Nephron progenitor cell (in vitro differentiated cells): ENCODE measurements at regions not wholly inside any gene's neighbourhood (a gene's known extent, or its start where the extent isn't known, plus 50 kb on each side); places are given as distances from the start of the nearest gene placed in this dataset.
"Not testable (repeated sequence)": the region's sequence is repeated elsewhere in the genome, so short reads cannot be mapped to it uniquely, and the experiment has no call there.

ENCODE experiments used
- DNase-seq: peaks from one replicate; pipeline ENCODE4 v3.0.0; 2021
- H3K27ac Mint-ChIP-seq: 2 replicates; pipeline ENCODE4 v1.8.0; 2021; ENCODE audit warnings: mild to moderate bottlenecking, moderate library complexity, mixed read lengths
- H3K27me3 Mint-ChIP-seq: 2 replicates; pipeline ENCODE4 v1.8.0; 2021; ENCODE audit warnings: mild to moderate bottlenecking, low read depth, mixed read lengths; ENCODE audit not compliant: poor library complexity
- H3K36me3 Mint-ChIP-seq: 2 replicates; pipeline ENCODE4 v1.8.0; 2021; ENCODE audit warnings: low read depth, mixed read lengths
- H3K4me1 Mint-ChIP-seq: 2 replicates; pipeline ENCODE4 v1.8.0; 2021; ENCODE audit warnings: mixed read lengths
- H3K4me3 Mint-ChIP-seq: 2 replicates; pipeline ENCODE4 v1.8.0; 2021; ENCODE audit warnings: mild to moderate bottlenecking, moderate library complexity, mixed read lengths
- H3K9me3 Mint-ChIP-seq: 2 replicates; pipeline ENCODE4 v1.8.0; 2021; ENCODE audit warnings: mild to moderate bottlenecking, moderate library complexity, mixed read lengths
- TF ChIP-seq, protein P1 (sequence below): fragments of 200-600 bp; sonication (generic); IDR thresholded peaks from 2 replicates; pipeline ENCODE4 v1.5.0; 2021; ENCODE audit warnings: antibody characterized with exemption

DNA sequence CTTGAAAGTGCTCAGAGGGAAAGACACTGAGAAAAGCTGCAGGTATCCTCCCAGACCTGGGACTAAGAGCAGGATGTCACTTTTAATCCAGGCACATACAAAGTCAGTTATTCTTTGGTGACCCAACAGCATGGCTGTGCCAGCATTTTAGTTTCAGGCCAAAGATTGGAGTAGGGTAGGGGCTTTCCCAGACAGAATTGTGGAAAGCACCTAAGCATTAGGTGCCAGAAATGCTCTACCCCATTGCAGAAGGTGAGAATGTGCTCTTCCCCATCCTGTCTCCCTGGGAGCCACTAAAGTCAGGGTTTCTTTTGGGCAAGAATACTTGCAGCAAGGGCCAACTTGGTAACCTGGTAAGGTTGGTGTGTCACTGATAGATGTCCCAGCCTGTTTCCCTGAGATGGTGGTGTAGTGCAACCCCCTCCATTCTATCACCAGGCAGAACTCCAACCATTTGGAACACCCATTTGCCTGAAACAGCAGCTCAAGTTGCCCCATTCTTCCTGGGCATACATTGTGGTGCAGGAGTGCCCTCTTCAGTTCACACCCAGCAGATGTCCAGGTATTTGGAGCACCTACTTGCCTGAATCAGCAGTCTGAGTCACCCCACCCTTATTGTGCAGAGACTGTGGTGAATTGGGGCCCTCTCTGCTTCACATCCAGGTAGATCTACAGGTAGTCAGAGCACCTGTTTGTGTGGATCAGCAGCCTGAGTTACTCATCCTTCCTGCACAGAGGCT is 183.5 kb downstream of the ZC4H2 start:
- Mint-ChIP-seq H3K36me3 (no peaks in the 10 kb centered on the region), H3K27ac (no peak overlapping the region), H3K4me1 (no peaks in the 10 kb centered on the region), H3K27me3 (no peaks in the 10 kb centered on the region), H3K9me3 (peaks cover 68% of the 10 kb centered on the region), H3K4me3 (no peak overlapping the region)
- no peak for DNase-seq
- TF ChIP-seq, protein P1, sequence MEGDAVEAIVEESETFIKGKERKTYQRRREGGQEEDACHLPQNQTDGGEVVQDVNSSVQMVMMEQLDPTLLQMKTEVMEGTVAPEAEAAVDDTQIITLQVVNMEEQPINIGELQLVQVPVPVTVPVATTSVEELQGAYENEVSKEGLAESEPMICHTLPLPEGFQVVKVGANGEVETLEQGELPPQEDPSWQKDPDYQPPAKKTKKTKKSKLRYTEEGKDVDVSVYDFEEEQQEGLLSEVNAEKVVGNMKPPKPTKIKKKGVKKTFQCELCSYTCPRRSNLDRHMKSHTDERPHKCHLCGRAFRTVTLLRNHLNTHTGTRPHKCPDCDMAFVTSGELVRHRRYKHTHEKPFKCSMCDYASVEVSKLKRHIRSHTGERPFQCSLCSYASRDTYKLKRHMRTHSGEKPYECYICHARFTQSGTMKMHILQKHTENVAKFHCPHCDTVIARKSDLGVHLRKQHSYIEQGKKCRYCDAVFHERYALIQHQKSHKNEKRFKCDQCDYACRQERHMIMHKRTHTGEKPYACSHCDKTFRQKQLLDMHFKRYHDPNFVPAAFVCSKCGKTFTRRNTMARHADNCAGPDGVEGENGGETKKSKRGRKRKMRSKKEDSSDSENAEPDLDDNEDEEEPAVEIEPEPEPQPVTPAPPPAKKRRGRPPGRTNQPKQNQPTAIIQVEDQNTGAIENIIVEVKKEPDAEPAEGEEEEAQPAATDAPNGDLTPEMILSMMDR: no peak

DNA sequence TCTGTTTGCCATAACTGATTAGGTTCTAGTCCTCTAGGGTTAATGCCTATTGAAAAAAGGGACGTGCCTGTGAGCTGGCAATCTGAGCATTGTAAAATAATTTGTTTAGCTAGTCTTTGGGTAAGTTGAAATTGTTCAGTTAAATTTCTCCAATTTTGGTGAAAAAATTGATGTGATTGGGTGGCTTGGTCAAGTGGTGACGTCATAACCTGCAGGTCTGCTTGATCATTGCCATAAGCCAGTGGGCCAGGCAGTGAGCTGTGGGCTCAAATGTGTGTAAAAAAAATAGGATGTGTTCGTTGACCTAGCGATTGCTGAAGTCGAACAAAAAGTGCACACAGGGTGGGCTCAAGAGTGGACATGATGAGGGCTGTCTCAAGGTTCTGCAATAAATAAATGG is 193.3 kb downstream of the ZC4H2 start:
- no peak for DNase-seq
- TF ChIP-seq, protein P1: no peak
- H3K4me1 Mint-ChIP-seq: no peaks in the 10 kb centered on the region
- no peaks in the 10 kb centered on the region for H3K27me3 Mint-ChIP-seq
- H3K9me3 Mint-ChIP-seq: peaks cover 39% of the 10 kb centered on the region
- H3K36me3 Mint-ChIP-seq: no peaks in the 10 kb centered on the region
- H3K27ac Mint-ChIP-seq: no peak overlapping the region
- no peak overlapping the region for H3K4me3 Mint-ChIP-seq

DNA sequence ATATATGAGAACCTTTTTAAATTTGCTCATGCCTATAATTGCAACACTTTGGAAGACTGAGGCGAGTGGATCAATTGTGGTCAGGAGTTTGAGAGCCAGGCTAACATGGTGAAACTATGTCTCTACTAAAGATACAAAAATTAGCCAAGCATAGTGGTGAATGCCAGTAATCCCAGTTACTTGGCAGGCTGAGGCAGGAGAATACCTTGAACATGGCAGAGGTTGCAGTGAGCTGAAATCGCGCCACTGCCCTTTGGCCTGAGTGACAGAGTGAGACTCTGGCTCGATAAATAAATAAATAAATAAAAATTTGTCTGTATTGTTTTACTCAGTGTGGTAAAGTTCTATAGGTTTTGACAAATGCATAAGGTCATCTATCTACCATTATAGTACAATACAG is 218.2 kb downstream of the ZC4H2 start:
- H3K4me3 Mint-ChIP-seq: no peak overlapping the region
- H3K36me3 Mint-ChIP-seq: no peaks in the 10 kb centered on the region
- H3K4me1 Mint-ChIP-seq: no peaks in the 10 kb centered on the region
- TF ChIP-seq, protein P1: no peak
- peaks cover 50% of the 10 kb centered on the region for H3K9me3 Mint-ChIP-seq
- peaks cover 4% of the 10 kb centered on the region for H3K27me3 Mint-ChIP-seq
- DNase-seq: no peak
- no peak overlapping the region for H3K27ac Mint-ChIP-seq

DNA sequence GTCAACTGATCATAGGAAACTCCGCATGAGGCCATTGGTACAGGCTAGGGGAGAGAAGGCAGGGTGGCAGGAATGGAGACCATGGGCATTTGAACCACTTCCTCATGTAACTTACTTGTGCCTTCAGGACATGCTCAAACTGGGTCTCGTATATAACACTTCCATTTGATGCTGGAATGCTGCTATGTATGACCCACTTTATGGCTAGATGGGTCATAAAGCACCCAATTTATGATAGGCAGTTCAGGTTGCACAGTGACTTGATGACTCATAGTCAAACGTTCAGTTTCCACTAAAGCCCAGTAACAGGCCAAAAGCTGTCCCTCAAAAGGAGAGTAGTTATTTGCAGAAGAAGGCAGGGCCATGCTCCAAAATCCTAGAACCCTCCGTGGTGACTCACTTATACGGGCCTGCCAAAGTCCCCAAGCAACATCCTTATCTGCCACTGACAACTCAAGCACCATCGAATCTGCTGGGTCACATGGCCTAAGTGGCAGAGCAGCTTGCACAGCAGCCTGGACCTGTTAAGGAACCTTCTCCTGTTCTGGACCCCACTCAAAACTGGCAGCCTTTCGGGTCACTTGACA is 236.4 kb downstream of the ZC4H2 start:
- Mint-ChIP-seq H3K4me3 (no peak overlapping the region), H3K4me1 (no peaks in the 10 kb centered on the region), H3K27me3 (no peaks in the 10 kb centered on the region), H3K27ac (no peak overlapping the region), H3K36me3 (no peaks in the 10 kb centered on the region), H3K9me3 (peaks cover 20% of the 10 kb centered on the region)
- no peak for DNase-seq
- TF ChIP-seq, protein P1: no peak

DNA sequence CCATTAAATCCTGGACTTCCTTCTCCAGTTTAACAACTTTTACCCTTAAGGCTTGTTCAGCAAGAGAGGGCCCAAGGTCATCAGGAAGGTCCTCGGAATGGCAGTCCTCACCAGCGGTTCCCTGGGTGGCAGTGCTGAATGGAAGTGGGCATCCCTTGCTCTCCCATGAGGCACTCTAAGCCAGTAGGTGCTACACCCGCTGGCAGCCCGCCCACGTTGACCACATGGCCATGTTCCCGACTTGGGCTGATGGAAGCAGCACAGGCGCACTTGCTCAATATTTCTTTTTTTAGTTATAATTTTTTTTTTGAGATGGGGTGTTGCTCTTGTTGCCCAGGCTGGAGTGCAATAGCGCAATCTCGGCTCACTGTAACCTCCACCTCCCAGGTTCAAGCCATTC is 277.9 kb downstream of the ZC4H2 start:
- TF ChIP-seq, protein P1: no peak
- Mint-ChIP-seq H3K4me3 (no peak overlapping the region), H3K4me1 (no peaks in the 10 kb centered on the region), H3K27me3 (peaks cover 4% of the 10 kb centered on the region), H3K27ac (no peak overlapping the region), H3K9me3 (peaks cover 82% of the 10 kb centered on the region), H3K36me3 (no peaks in the 10 kb centered on the region)
- no peak for DNase-seq

DNA sequence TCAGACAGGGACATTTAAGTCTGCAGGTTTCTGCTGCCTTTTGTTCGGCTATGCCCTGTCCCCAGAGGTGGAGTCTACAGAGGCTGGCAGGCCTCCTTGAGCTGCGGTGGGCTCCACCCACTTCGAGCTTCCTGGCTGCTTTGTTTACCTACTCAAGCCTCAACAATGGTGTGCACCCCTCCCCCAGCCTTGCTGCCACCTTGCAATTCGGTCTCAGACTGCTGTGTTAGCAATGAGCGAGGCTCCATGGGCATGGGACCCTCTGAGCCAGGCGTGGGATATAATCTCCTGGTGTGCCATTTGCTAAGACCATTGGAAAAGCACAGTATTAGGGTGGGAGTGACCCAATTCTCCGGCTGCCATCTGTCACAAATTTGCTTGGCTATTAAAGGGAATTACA is 280.9 kb downstream of the ZC4H2 start:
- H3K27ac Mint-ChIP-seq, H3K36me3 Mint-ChIP-seq, H3K27me3 Mint-ChIP-seq, DNase-seq, H3K4me3 Mint-ChIP-seq, H3K4me1 Mint-ChIP-seq: not testable (repeated sequence)
- H3K9me3 Mint-ChIP-seq: peaks cover 78% of the 10 kb centered on the region
